GM18517 (cell line): ENCODE measurements at regions not wholly inside any gene's neighbourhood (a gene's known extent, or its start where the extent isn't known, plus 50 kb on each side); places are given as distances from the start of the nearest gene placed in this dataset.
"Not testable (repeated sequence)": the region's sequence is repeated elsewhere in the genome, so short reads cannot be mapped to it uniquely, and the experiment has no call there.

ENCODE experiments used
- ATAC-seq: cut with Tn5 transposase; IDR thresholded peaks from one replicate; pipeline ENCODE4 v1.9.1; 2021; ENCODE audit warnings: mild to moderate bottlenecking, moderate library complexity; ENCODE audit not compliant: unreplicated experiment

- peak; percentile 49 for ATAC-seq
These were observed 2327.3 kb upstream of the TPTE start for GRCh38 chr21:8194042-8194441.

- ATAC-seq: peak; percentile 56
These were observed 2323.9 kb upstream of the TPTE start for GRCh38 chr21:8197377-8198027.

GRCh38 chr21:8205094-8205891 lies 2316.1 kb upstream of the TPTE start:
- not testable (repeated sequence) for ATAC-seq

GRCh38 chr21:8205892-8206188 lies 2315.5 kb upstream of the TPTE start:
- not testable (repeated sequence) for ATAC-seq

- ATAC-seq: not testable (repeated sequence)
These were observed 2308.3 kb upstream of the TPTE start for GRCh38 chr21:8212986-8213550.

GRCh38 chr21:8214539-8214938 lies 2306.8 kb upstream of the TPTE start:
- not testable (repeated sequence) for ATAC-seq

- ATAC-seq: peak; percentile 26
These were observed 2291.8 kb upstream of the TPTE start for GRCh38 chr21:8229366-8230150.

GRCh38 chr21:8231252-8231651 lies 2290.1 kb upstream of the TPTE start:
- not testable (repeated sequence) for ATAC-seq

- not testable (repeated sequence) for ATAC-seq
These were observed 2288.4 kb upstream of the TPTE start for GRCh38 chr21:8233000-8233399.

- not testable (repeated sequence) for ATAC-seq
These were observed 2287.3 kb upstream of the TPTE start for GRCh38 chr21:8234059-8234458.

GRCh38 chr21:8244723-8245641 lies 2276.4 kb upstream of the TPTE start:
- peak; percentile 38 for ATAC-seq

- ATAC-seq: peak; percentile 77
These were observed 2275.6 kb upstream of the TPTE start for GRCh38 chr21:8245642-8246402.

GRCh38 chr21:8251701-8252100 lies 2269.7 kb upstream of the TPTE start:
- not testable (repeated sequence) for ATAC-seq

GRCh38 chr21:8255094-8255493 lies 2266.3 kb upstream of the TPTE start:
- not testable (repeated sequence) for ATAC-seq

GRCh38 chr21:8257083-8257799 lies 2264.1 kb upstream of the TPTE start:
- not testable (repeated sequence) for ATAC-seq

GRCh38 chr21:8260065-8260627 lies 2261.2 kb upstream of the TPTE start:
- ATAC-seq: not testable (repeated sequence)
